HEK293 (cell line): ENCODE measurements at regions not wholly inside any gene's neighbourhood (a gene's known extent, or its start where the extent isn't known, plus 50 kb on each side); places are given as distances from the start of the nearest gene placed in this dataset.

Source experiments
- CTCF ChIA-PET: fragments of 350-600 bp; formaldehyde crosslinking; extraction: SDS; loops from one replicate; lab custom pipeline; 2021; ENCODE audit warnings: antibody characterized with exemption; lab: Yijun Ruan, JAX
- POLR2A ChIA-PET: fragments of 300-600 bp; formaldehyde crosslinking; extraction: SDS; loops from one replicate; lab custom pipeline; 2020; ENCODE audit warnings: antibody characterized with exemption, inconsistent platforms; lab: Yijun Ruan, JAX
- H3K27ac ChIP-seq: fragments of 200-500 bp; sonication (Bioruptor generic); 2 replicates; pipeline ENCODE4 v1.5.1; 2014; ENCODE audit warnings: low read depth, low read length, control low read depth, inconsistent platforms; ENCODE audit errors: extremely low read depth
- H3K36me3 ChIP-seq, 2 experiments: fragments of 200-500 bp in 1 of 2; sonication (Bioruptor generic) in 1 of 2; 1 replicate in 1 of 2; 2 replicates in 1 of 2; pipeline ENCODE4 v1.5.1; 2014 to 2017; ENCODE audit warnings: inconsistent platforms in 2 of 2, low read length in 2 of 2; ENCODE audit not compliant: control insufficient read depth in 2 of 2, insufficient read depth in 1 of 2
- H3K4me1 ChIP-seq: fragments of 200-500 bp; sonication (Bioruptor generic); 2 replicates; pipeline ENCODE4 v1.5.1; 2014; ENCODE audit warnings: mild to moderate bottlenecking, low read length, inconsistent platforms; ENCODE audit not compliant: control insufficient read depth, insufficient read depth
- H3K4me3 ChIP-seq: 2 replicates; pipeline ENCODE4 v1.5.1; 2011; ENCODE audit warnings: low read depth, mild to moderate bottlenecking, control low read depth, low read length, moderate library complexity
- H3K9me3 ChIP-seq: fragments of 200-500 bp; sonication (Bioruptor generic); 2 replicates; pipeline ENCODE4 v1.5.1; 2014; ENCODE audit warnings: low read depth, low read length, inconsistent platforms; ENCODE audit not compliant: control insufficient read depth, insufficient read depth
- ATF2 ChIP-seq: fragments of 450-650 bp; formaldehyde crosslinking; IDR thresholded peaks from 2 replicates; pipeline ENCODE4 v1.5.1; 2016; ENCODE audit warnings: missing biosample characterization, missing genetic modification characterization, low read depth
- HOXD13 ChIP-seq: sonication (generic); formaldehyde crosslinking; IDR thresholded peaks from 2 replicates; pipeline ENCODE4 v1.8.0; 2022; ENCODE audit warnings: missing genetic modification reagents, borderline replicate concordance
- IKZF3 ChIP-seq: fragments of 450-650 bp; IDR thresholded peaks from 2 replicates; pipeline ENCODE4 v1.5.0; 2018; ENCODE audit warnings: missing biosample characterization, mild to moderate bottlenecking, missing genetic modification characterization, moderate library complexity
- KLF8 ChIP-seq: fragments of 450-650 bp; formaldehyde crosslinking; IDR thresholded peaks from 2 replicates; pipeline ENCODE4 v1.5.1; 2016; ENCODE audit warnings: missing biosample characterization, missing genetic modification characterization
- MZF1 ChIP-seq: fragments of 450-650 bp; formaldehyde crosslinking; IDR thresholded peaks from 2 replicates; pipeline ENCODE4 v1.5.1; 2017; ENCODE audit warnings: missing biosample characterization, missing genetic modification characterization, borderline replicate concordance
- SCRT2 ChIP-seq: fragments of 450-650 bp; formaldehyde crosslinking; IDR thresholded peaks from 2 replicates; pipeline ENCODE4 v1.5.1; 2016; ENCODE audit warnings: missing biosample characterization, missing genetic modification characterization
- SP2 ChIP-seq: fragments of 450-650 bp; formaldehyde crosslinking; IDR thresholded peaks from 2 replicates; pipeline ENCODE4 v1.5.1; 2016; ENCODE audit warnings: missing biosample characterization, missing genetic modification characterization
- ZBTB11 ChIP-seq: fragments of 450-650 bp; formaldehyde crosslinking; conservative IDR thresholded peaks from 2 replicates; pipeline ENCODE4 v1.5.1; 2016; ENCODE audit warnings: low read depth, missing biosample characterization, missing genetic modification characterization
- ZBTB21 ChIP-seq: fragments of 450-650 bp; formaldehyde crosslinking; IDR thresholded peaks from 2 replicates; pipeline ENCODE4 v1.5.1; 2017; ENCODE audit warnings: missing biosample characterization, missing genetic modification characterization
- ZBTB48 ChIP-seq: fragments of 450-650 bp; formaldehyde crosslinking; IDR thresholded peaks from 2 replicates; pipeline ENCODE4 v1.5.1; 2016; ENCODE audit warnings: missing biosample characterization, missing genetic modification characterization
- ZEB2 ChIP-seq: fragments of 450-650 bp; formaldehyde crosslinking; IDR thresholded peaks from 2 replicates; pipeline ENCODE4 v1.5.1; 2016; ENCODE audit warnings: missing biosample characterization, missing genetic modification characterization
- ZNF132 ChIP-seq: fragments of 450-650 bp; formaldehyde crosslinking; IDR thresholded peaks from 2 replicates; pipeline ENCODE4 v1.5.1; 2017; ENCODE audit warnings: missing biosample characterization, missing genetic modification characterization, borderline replicate concordance
- ZNF280C ChIP-seq: fragments of 450-650 bp; formaldehyde crosslinking; IDR thresholded peaks from 2 replicates; pipeline ENCODE4 v1.5.1; 2016; ENCODE audit warnings: missing biosample characterization, missing genetic modification characterization
- ZNF341 ChIP-seq: fragments of 450-650 bp; formaldehyde crosslinking; IDR thresholded peaks from 2 replicates; pipeline ENCODE4; 2016; ENCODE audit warnings: low read depth, missing biosample characterization, missing genetic modification characterization
- ZNF354C ChIP-seq: fragments of 450-650 bp; formaldehyde crosslinking; IDR thresholded peaks from 2 replicates; pipeline ENCODE4 v1.5.1; 2016; ENCODE audit warnings: missing biosample characterization, missing genetic modification characterization, low read depth, borderline replicate concordance
- ZNF394 ChIP-seq: fragments of 450-650 bp; formaldehyde crosslinking; IDR thresholded peaks from 2 replicates; pipeline ENCODE4 v1.5.1; 2016; ENCODE audit warnings: missing biosample characterization, missing genetic modification characterization, mild to moderate bottlenecking, moderate library complexity, borderline replicate concordance
- ZNF449 ChIP-seq: fragments of 450-650 bp; formaldehyde crosslinking; IDR thresholded peaks from 2 replicates; pipeline ENCODE4 v1.5.1; 2017; ENCODE audit warnings: missing biosample characterization, mild to moderate bottlenecking, missing genetic modification characterization, moderate library complexity
- ZNF501 ChIP-seq: fragments of 450-650 bp; formaldehyde crosslinking; IDR thresholded peaks from 2 replicates; pipeline ENCODE4 v1.5.1; 2016; ENCODE audit warnings: missing biosample characterization, missing genetic modification characterization
- ZNF561 ChIP-seq: fragments of 450-650 bp; IDR thresholded peaks from 2 replicates; pipeline ENCODE4 v1.5.1; 2018; ENCODE audit warnings: missing biosample characterization, missing genetic modification characterization, borderline replicate concordance
- ZNF571 ChIP-seq: fragments of 450-650 bp; formaldehyde crosslinking; IDR thresholded peaks from 2 replicates; pipeline ENCODE4 v1.5.0; 2017; ENCODE audit warnings: missing biosample characterization, missing genetic modification characterization
- ZNF610 ChIP-seq: fragments of 450-650 bp; formaldehyde crosslinking; IDR thresholded peaks from 2 replicates; pipeline ENCODE4 v1.5.1; 2016; ENCODE audit warnings: missing biosample characterization, missing genetic modification characterization, borderline replicate concordance
- ZNF707 ChIP-seq: fragments of 450-650 bp; formaldehyde crosslinking; IDR thresholded peaks from 2 replicates; pipeline ENCODE4 v1.5.1; 2016; ENCODE audit warnings: missing biosample characterization, missing genetic modification characterization
- ZNF785 ChIP-seq: fragments of 450-650 bp; formaldehyde crosslinking; IDR thresholded peaks from 2 replicates; pipeline ENCODE4 v1.5.1; 2016; ENCODE audit warnings: missing biosample characterization, missing genetic modification characterization
- ZNF843 ChIP-seq: fragments of 450-650 bp; formaldehyde crosslinking; IDR thresholded peaks from 2 replicates; pipeline ENCODE4 v1.5.1; 2016; ENCODE audit warnings: missing biosample characterization, missing genetic modification characterization
- ZXDB ChIP-seq: fragments of 450-650 bp; formaldehyde crosslinking; IDR thresholded peaks from 2 replicates; pipeline ENCODE4 v1.5.1; 2016; ENCODE audit warnings: missing biosample characterization, missing genetic modification characterization

- H3K9me3 ChIP-seq, result no peaks in the 10 kb centered on the region
- CTCF ChIA-PET, result no interaction called here
- H3K27ac ChIP-seq, result peak overlapping the region; percentile 78
- no peak for TF ChIP-seq ZNF341 (tag by site-specific recombination)
- TF ChIP-seq ZNF571 (tag by site-specific recombination), result no peak
- TF ChIP-seq SCRT2 (tag by site-specific recombination), result peak; percentile 90
- no peak for TF ChIP-seq ZNF785 (tag by site-specific recombination)
- TF ChIP-seq ZNF354C (tag by site-specific recombination), result no peak
- peak; percentile 45; the same call in 1 of the 2 replicates for TF ChIP-seq ZNF561
- no peak for TF ChIP-seq IKZF3 (tag by site-specific recombination)
- no peak for TF ChIP-seq ZNF394
- TF ChIP-seq ZNF280C (tag by site-specific recombination), result no peak
- TF ChIP-seq ZXDB (tag by site-specific recombination), result 0 out of 2 replicates have a peak, but pooled peaks have one; percentile 46
- TF ChIP-seq ZBTB11 (tag by site-specific recombination), result no peak; the same call in 1 of the 2 replicates
- no peak for TF ChIP-seq ZBTB48 (tag by site-specific recombination)
- TF ChIP-seq ZNF501 (tag by site-specific recombination), result no peak
- TF ChIP-seq ZBTB21, result no peak
- TF ChIP-seq SP2 (tag by site-specific recombination), result no peak
- no peak for TF ChIP-seq ZNF449 (tag by site-specific recombination)
- TF ChIP-seq HOXD13 (CRISPR knock-in tag), result peak; percentile 75; the same call in 1 of the 2 replicates
- TF ChIP-seq ZEB2, result no peak
- TF ChIP-seq ZNF707 (tag by site-specific recombination), result no peak
- peak; percentile 49; the same call in 1 of the 2 replicates for TF ChIP-seq MZF1 (tag by site-specific recombination)
- TF ChIP-seq ATF2 (tag by site-specific recombination), result no peak
- TF ChIP-seq ZNF132 (tag by site-specific recombination), result no peak
- TF ChIP-seq ZNF843 (tag by site-specific recombination), result peak; percentile 97
- peak; percentile 79; the same call in 1 of the 2 replicates for TF ChIP-seq ZNF610
- TF ChIP-seq KLF8, result no peak
Observed at GRCh38 chr5:103369125-103370120, 110.9 kb downstream of the MACIR start.

More at GRCh38 chr5:103369125-103370120, 110.9 kb downstream of the MACIR start:
- H3K4me1 ChIP-seq, result peaks cover 25% of the 10 kb centered on the region
- H3K4me3 ChIP-seq, result no peak overlapping the region
- no peaks in the 10 kb centered on the region for H3K36me3 ChIP-seq
- POLR2A ChIA-PET, result interaction anchor here (1.3 kb wide), 1 partner anchor 111 kb away, joined by 4 read pairs; the partner anchor contains the start of gene MACIR
